Endodermal cell (in vitro differentiated cells): ENCODE measurements at regions not wholly inside any gene's neighbourhood (a gene's known extent, or its start where the extent isn't known, plus 50 kb on each side); places are given as distances from the start of the nearest gene placed in this dataset.
"Not testable (repeated sequence)": the region's sequence is repeated elsewhere in the genome, so short reads cannot be mapped to it uniquely, and the experiment has no call there.

Experiments used
- DNase-seq: peaks from one replicate; pipeline ENCODE4 v3.0.0-alpha.2; 2017
- H3K27ac ChIP-seq: 2 replicates; pipeline ENCODE4 v1.5.1; 2013; ENCODE audit warnings: mild to moderate bottlenecking, low read depth, low read length, moderate library complexity
- H3K27me3 ChIP-seq: 2 replicates; pipeline ENCODE4 v1.6.1; 2013; ENCODE audit warnings: mild to moderate bottlenecking, low read length, moderate library complexity; ENCODE audit not compliant: insufficient read depth, control insufficient read depth, poor library complexity, severe bottlenecking
- H3K36me3 ChIP-seq: 2 replicates; pipeline ENCODE4 v1.7.0; 2013; ENCODE audit warnings: mild to moderate bottlenecking, low read length, moderate library complexity; ENCODE audit not compliant: control insufficient read depth, insufficient read depth
- H3K4me1 ChIP-seq: one replicate; pipeline ENCODE4 v1.7.0; 2013; ENCODE audit warnings: low read length; ENCODE audit not compliant: control insufficient read depth, insufficient read depth
- H3K4me3 ChIP-seq: 2 replicates; pipeline ENCODE4 v1.5.1; 2013; ENCODE audit warnings: mild to moderate bottlenecking, low read length, moderate library complexity
- H3K9ac ChIP-seq: 2 replicates; pipeline ENCODE4 v1.6.1; 2013; ENCODE audit warnings: mild to moderate bottlenecking, low read length, moderate library complexity; ENCODE audit not compliant: poor library complexity, severe bottlenecking; ENCODE audit errors: extremely low read depth
- H3K9me3 ChIP-seq: 2 replicates; pipeline ENCODE4 v1.6.1; 2013; ENCODE audit warnings: mild to moderate bottlenecking, low read length, moderate library complexity; ENCODE audit not compliant: control insufficient read depth
- H3K27ac Mint-ChIP-seq: 2 replicates; pipeline ENCODE4 v1.8.0; 2020; ENCODE audit warnings: mixed read lengths
- H3K27me3 Mint-ChIP-seq: 2 replicates; pipeline ENCODE4 v1.8.0; 2021; ENCODE audit warnings: mild to moderate bottlenecking, mixed read lengths; ENCODE audit not compliant: insufficient read depth
- H3K36me3 Mint-ChIP-seq: 2 replicates; pipeline ENCODE4 v1.8.0; 2020; ENCODE audit warnings: low read depth, mixed read lengths
- H3K4me1 Mint-ChIP-seq: 2 replicates; pipeline ENCODE4 v1.8.0; 2020; ENCODE audit warnings: mixed read lengths
- H3K4me3 Mint-ChIP-seq: 2 replicates; pipeline ENCODE4 v1.8.0; 2020; ENCODE audit warnings: mild to moderate bottlenecking, moderate library complexity, mixed read lengths
- H3K9me3 Mint-ChIP-seq: 2 replicates; pipeline ENCODE4 v1.8.0; 2020; ENCODE audit warnings: mild to moderate bottlenecking, mixed read lengths
- WGBS, 2 experiments: methylation state at CpG; one replicate each; pipeline versions ENCODE4 v1.1.5 to v1.1.7; 2013; ENCODE audit warnings: missing lambda C conversion rate in 2 of 2, mixed read lengths in 1 of 2; ENCODE audit not compliant: insufficient coverage in 1 of 2, insufficient read length in 1 of 2; 5-methylcytosine and 5-hydroxymethylcytosine counted together
- TF ChIP-seq, protein P1 (sequence below): fragments of 200-600 bp; sonication (generic); conservative IDR thresholded peaks from 2 replicates; pipeline ENCODE4 v1.5.0; 2021; ENCODE audit warnings: antibody characterized with exemption, mild to moderate bottlenecking

- peaks cover 70% of the 10 kb centered on the region for H3K9me3 Mint-ChIP-seq
- no peak overlapping the region for H3K9ac ChIP-seq
- WGBS, 2 experiments, result 66 to 94% methylated on average over 2 to 7 of the region's 7 CpGs
These were observed 479.3 kb downstream of the KCNJ18 start for GRCh38 chr17:22171631-22172030.

DNA sequence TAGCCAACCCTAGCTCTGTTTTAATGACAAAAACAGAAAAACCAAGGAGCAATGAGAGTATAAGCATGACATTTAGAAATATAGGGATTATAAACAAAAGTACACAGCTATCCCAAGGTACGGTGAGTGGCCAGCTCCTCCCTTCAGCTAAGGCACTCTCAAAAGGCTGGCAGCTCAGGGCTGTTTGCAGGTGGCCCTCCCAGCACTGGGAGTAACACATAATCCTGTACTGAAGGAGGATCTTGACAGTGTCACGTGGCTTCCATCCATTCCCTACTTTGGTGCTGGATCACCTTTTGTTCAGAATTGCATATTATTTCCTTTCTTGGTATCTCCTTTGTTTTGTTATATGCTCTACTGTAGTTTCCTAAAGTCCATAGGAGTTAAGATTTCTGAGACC is 500.8 kb downstream of the KCNJ18 start:
- Mint-ChIP-seq H3K4me1 (no peaks in the 10 kb centered on the region), H3K27ac (no peak overlapping the region), H3K4me3 (no peak overlapping the region), H3K36me3 (no peaks in the 10 kb centered on the region), H3K27me3 (no peaks in the 10 kb centered on the region), H3K9me3 (peaks cover 55% of the 10 kb centered on the region)
- TF ChIP-seq, protein P1, sequence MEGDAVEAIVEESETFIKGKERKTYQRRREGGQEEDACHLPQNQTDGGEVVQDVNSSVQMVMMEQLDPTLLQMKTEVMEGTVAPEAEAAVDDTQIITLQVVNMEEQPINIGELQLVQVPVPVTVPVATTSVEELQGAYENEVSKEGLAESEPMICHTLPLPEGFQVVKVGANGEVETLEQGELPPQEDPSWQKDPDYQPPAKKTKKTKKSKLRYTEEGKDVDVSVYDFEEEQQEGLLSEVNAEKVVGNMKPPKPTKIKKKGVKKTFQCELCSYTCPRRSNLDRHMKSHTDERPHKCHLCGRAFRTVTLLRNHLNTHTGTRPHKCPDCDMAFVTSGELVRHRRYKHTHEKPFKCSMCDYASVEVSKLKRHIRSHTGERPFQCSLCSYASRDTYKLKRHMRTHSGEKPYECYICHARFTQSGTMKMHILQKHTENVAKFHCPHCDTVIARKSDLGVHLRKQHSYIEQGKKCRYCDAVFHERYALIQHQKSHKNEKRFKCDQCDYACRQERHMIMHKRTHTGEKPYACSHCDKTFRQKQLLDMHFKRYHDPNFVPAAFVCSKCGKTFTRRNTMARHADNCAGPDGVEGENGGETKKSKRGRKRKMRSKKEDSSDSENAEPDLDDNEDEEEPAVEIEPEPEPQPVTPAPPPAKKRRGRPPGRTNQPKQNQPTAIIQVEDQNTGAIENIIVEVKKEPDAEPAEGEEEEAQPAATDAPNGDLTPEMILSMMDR, result no peak
- no peaks in the 10 kb centered on the region for H3K4me1 ChIP-seq
- WGBS, 2 experiments, result 66 to 76% methylated on average over 2 of the region's 2 CpGs
- no peak overlapping the region for H3K9ac ChIP-seq
- no peaks in the 10 kb centered on the region for H3K9me3 ChIP-seq
- H3K27ac ChIP-seq, result no peak overlapping the region
- no peak for DNase-seq
- H3K4me3 ChIP-seq, result no peak overlapping the region
- H3K27me3 ChIP-seq, result no peaks in the 10 kb centered on the region
- no peaks in the 10 kb centered on the region for H3K36me3 ChIP-seq

More at GRCh38 chr17:22171631-22172030, 479.3 kb downstream of the KCNJ18 start:
- H3K27me3 Mint-ChIP-seq, result no peaks in the 10 kb centered on the region
- H3K4me1 Mint-ChIP-seq, result no peaks in the 10 kb centered on the region
- Histone ChIP-seq H3K9me3 (peaks cover 15% of the 10 kb centered on the region), H3K4me1 (no peaks in the 10 kb centered on the region), H3K27ac (no peak overlapping the region), H3K4me3 (no peak overlapping the region), H3K36me3 (no peaks in the 10 kb centered on the region), H3K27me3 (no peaks in the 10 kb centered on the region)
- no peak overlapping the region for H3K4me3 Mint-ChIP-seq
- DNase-seq, result no peak
- no peaks in the 10 kb centered on the region for H3K36me3 Mint-ChIP-seq
- H3K27ac Mint-ChIP-seq, result no peak overlapping the region
- TF ChIP-seq, protein P1, result no peak

DNA sequence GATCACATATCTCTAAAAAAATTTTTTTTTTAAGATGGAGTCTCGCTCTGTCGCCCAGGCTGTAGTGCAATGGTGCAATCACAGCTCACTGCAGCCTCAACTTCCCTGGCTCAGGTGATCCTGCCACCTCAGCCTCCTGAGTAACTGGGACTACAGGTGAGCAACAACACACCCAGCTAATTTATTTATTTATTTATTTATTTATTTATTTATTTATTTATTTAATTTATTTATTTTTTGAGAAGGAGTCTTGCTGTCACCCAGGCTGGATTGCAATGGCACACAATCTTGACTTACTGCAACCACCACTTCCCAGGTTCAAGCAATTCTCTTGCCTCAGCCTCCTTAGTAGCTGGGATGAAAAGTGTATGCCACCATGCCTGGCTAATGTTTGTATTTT is 507.9 kb downstream of the KCNJ18 start:
- peaks cover 89% of the 10 kb centered on the region for H3K9me3 Mint-ChIP-seq
- 67% methylated on average over 2 of the region's 2 CpGs; no CpG with 5 or more reads in 1 of the 2 experiments for WGBS, 2 experiments

DNA sequence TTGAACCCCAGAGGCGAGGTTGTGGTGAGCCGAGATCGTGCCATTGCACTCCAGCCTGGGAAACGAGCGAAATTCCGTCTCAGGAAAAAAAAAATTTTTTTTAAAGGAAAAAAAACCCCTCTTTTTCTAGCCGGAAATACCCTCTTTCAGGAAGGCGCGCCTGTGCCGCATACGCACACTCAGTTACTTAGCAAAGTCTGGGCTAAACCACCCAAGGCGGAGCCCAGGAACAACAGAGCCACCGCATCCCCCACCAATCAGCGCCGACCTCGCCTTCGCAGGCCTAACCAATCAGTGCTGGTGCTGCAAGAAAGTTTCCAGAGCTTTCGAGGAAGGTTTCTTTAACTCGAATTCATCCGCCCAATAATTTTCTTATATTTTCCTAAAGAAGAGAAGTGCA is 510.4 kb downstream of the KCNJ18 start:
- Histone ChIP-seq H3K27ac (no peak overlapping the region), H3K27me3 (no peaks in the 10 kb centered on the region), H3K4me1 (no peaks in the 10 kb centered on the region), H3K36me3 (no peaks in the 10 kb centered on the region), H3K4me3 (no peak overlapping the region), H3K9me3 (no peaks in the 10 kb centered on the region), H3K9ac (no peak overlapping the region)
- Mint-ChIP-seq H3K36me3 (no peaks in the 10 kb centered on the region), H3K4me3 (no peak overlapping the region), H3K9me3 (peaks cover 91% of the 10 kb centered on the region), H3K27ac (no peak overlapping the region), H3K4me1 (no peaks in the 10 kb centered on the region), H3K27me3 (no peaks in the 10 kb centered on the region)
- WGBS, 2 experiments, result 94 to 98% methylated on average over 12 to 20 of the region's 20 CpGs
- TF ChIP-seq, protein P1, result no peak
- no peak for DNase-seq

More for the DNA sequence above, 507.9 kb downstream of the KCNJ18 start:
- H3K9ac ChIP-seq, H3K4me1 Mint-ChIP-seq, H3K27me3 Mint-ChIP-seq, H3K36me3 ChIP-seq, DNase-seq, H3K27me3 ChIP-seq, H3K4me3 ChIP-seq, H3K9me3 ChIP-seq, H3K27ac Mint-ChIP-seq, H3K27ac ChIP-seq, H3K36me3 Mint-ChIP-seq, H3K4me1 ChIP-seq, H3K4me3 Mint-ChIP-seq: not testable (repeated sequence)
